ENCODE measurements at regions not wholly inside any gene's neighbourhood (a gene's known extent, or its start where the extent isn't known, plus 50 kb on each side); places are given as distances from the start of the nearest gene placed in this dataset.

DNA sequence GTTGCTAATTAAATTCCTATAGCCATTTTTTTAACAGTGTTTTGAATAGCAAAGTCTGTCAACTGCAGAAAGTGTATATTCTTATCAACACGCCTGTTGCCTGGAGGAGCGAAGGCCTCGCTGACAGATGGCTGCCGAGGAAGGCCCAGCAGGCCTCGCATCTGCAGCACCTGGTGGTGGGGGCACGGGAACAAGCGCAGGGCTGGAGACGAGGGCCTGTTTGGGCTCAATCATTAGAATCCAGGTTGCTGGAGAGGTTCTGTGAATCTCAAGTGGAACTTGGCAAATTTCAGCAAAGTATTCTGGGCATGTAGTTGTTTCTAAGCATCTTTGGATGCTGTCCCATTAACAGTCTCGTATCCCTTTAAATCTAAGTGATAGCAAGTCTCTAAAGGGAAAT is 66.1 kb upstream of the FAM204A start:
- H3K4me1 Mint-ChIP-seq (ENCODE audit: low read depth), result no peaks in the 10 kb centered on the region
- DNase-seq, result no peak
- POLR2A ChIA-PET, result no interaction called here
- H3K9me3 Mint-ChIP-seq, result no peaks in the 10 kb centered on the region
- intact Hi-C loops (cut with micrococcal nuclease), result no loop called here
- H3K27me3 Mint-ChIP-seq, result peaks cover 22% of the 10 kb centered on the region
- ATAC-seq, result no peak
- H3K36me3 Mint-ChIP-seq (ENCODE audit: low read depth), result no peaks in the 10 kb centered on the region
- no peak overlapping the region for H3K4me3 Mint-ChIP-seq
- CTCF ChIA-PET, result no interaction called here
- no peak overlapping the region for H3K27ac Mint-ChIP-seq
- TF ChIP-seq, protein P1, sequence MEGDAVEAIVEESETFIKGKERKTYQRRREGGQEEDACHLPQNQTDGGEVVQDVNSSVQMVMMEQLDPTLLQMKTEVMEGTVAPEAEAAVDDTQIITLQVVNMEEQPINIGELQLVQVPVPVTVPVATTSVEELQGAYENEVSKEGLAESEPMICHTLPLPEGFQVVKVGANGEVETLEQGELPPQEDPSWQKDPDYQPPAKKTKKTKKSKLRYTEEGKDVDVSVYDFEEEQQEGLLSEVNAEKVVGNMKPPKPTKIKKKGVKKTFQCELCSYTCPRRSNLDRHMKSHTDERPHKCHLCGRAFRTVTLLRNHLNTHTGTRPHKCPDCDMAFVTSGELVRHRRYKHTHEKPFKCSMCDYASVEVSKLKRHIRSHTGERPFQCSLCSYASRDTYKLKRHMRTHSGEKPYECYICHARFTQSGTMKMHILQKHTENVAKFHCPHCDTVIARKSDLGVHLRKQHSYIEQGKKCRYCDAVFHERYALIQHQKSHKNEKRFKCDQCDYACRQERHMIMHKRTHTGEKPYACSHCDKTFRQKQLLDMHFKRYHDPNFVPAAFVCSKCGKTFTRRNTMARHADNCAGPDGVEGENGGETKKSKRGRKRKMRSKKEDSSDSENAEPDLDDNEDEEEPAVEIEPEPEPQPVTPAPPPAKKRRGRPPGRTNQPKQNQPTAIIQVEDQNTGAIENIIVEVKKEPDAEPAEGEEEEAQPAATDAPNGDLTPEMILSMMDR (IDR thresholded peaks at IDR 0.05), result no peak

DNA sequence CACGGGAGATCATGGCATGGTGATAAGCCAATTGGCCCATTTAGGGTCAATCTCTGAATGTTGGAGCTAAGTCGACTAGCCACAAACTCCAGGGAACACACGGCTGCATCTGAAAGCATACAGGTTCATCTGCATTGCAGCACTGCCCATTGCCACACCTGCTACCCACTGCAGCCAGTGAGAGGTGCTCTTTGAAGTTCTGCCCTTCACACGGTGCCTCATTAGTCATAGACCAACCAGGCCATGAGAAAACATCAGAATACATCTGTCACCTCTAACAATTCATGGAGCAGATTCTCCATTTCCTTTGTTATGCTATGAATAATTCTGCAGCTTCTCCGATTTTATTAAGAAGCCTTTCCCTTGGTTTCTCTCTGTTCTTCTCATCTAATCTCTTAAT is 65.7 kb upstream of the FAM204A start:
- Mint-ChIP-seq H3K4me3 (no peak overlapping the region), H3K4me1 (ENCODE audit: low read depth) (no peaks in the 10 kb centered on the region), H3K27me3 (peaks cover 19% of the 10 kb centered on the region), H3K9me3 (no peaks in the 10 kb centered on the region), H3K36me3 (ENCODE audit: low read depth) (no peaks in the 10 kb centered on the region), H3K27ac (no peak overlapping the region)
- intact Hi-C loops (cut with micrococcal nuclease), result no loop called here
- DNase-seq, result no peak
- no peak for ATAC-seq
- ChIA-PET CTCF (no interaction called here), POLR2A (no interaction called here)
- TF ChIP-seq, protein P1 (IDR thresholded peaks at IDR 0.05), result no peak

DNA sequence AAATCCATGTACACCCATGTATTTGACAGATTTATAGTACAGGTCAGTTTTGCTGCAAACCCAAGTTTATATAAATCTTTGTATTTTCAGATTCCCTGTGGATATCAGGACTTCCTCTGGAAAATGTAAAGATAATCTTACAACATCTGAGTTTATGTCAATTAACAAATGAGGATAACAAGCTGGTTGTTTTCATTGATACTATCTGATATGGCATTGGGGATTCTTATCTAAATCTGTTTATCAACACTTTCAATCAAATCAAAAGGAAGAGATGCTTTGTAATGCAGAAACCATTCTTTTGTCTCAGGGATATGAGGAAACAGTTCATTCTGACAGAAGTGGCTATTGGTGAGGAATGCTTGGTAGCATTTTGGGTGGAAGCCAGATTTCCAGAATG is 64.9 kb upstream of the FAM204A start:
- no peak overlapping the region for H3K4me3 Mint-ChIP-seq
- ATAC-seq (no peak), DNase-seq (no peak)
- intact Hi-C loops (cut with micrococcal nuclease), result no loop called here
- ChIA-PET CTCF (no interaction called here), POLR2A (no interaction called here)
- peaks cover 1% of the 10 kb centered on the region for H3K9me3 Mint-ChIP-seq
- H3K27ac Mint-ChIP-seq, result no peak overlapping the region
- no peaks in the 10 kb centered on the region for H3K36me3 Mint-ChIP-seq (ENCODE audit: low read depth)
- TF ChIP-seq, protein P1 (IDR thresholded peaks at IDR 0.05), result no peak
- no peaks in the 10 kb centered on the region for H3K4me1 Mint-ChIP-seq (ENCODE audit: low read depth)
- peaks cover 15% of the 10 kb centered on the region for H3K27me3 Mint-ChIP-seq

DNA sequence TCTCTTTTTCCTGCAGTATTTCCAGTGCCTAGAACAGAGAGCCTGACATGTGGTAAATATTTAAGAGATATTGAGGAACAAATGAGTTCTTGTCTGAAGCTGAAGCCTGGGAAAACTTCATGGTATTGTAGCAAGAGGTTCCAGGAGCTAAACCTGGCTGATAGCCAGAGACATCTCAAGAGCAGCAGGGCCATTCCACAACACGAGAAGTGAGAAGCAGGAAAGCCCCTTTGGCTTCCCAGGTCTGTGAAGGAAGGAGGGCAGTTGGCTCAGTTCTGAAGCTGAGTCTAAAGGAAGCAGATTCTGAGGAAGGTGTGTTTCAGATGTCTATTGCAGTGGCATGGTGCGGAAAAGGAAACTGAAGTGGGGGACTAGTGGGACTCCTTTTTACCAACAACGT is 63.8 kb upstream of the FAM204A start:
- H3K27ac Mint-ChIP-seq, result no peak overlapping the region
- DNase-seq (no peak), ATAC-seq (no peak)
- ChIA-PET CTCF (no interaction called here), POLR2A (no interaction called here)
- H3K4me3 Mint-ChIP-seq, result no peak overlapping the region
- H3K9me3 Mint-ChIP-seq, result peaks cover 1% of the 10 kb centered on the region
- peaks cover 13% of the 10 kb centered on the region for H3K27me3 Mint-ChIP-seq
- no peaks in the 10 kb centered on the region for H3K4me1 Mint-ChIP-seq (ENCODE audit: low read depth)
- no peaks in the 10 kb centered on the region for H3K36me3 Mint-ChIP-seq (ENCODE audit: low read depth)
- intact Hi-C loops (cut with micrococcal nuclease), result no loop called here
- TF ChIP-seq, protein P1 (IDR thresholded peaks at IDR 0.05), result no peak

DNA sequence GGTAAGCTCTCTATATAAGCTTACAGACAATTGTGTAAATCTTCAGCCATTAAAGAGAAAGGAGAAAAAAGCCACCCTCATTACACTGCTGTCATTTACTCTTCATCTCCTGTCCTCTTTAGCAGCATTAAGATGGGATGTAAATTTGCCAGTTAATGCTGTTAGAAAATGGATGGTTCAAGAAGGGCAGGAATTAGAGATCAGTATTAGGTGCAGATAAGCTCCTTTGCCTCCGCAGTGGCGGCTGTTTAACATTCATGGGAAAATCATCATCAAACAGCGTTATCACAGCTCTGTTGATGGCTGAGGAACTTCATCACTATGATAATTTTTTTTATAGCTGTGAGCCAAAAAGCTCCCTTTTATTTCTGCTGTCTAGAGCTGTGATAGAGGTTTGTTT is 61.8 kb upstream of the FAM204A start:
- Mint-ChIP-seq H3K4me1 (ENCODE audit: low read depth) (no peaks in the 10 kb centered on the region), H3K27me3 (peaks cover 11% of the 10 kb centered on the region), H3K27ac (no peak overlapping the region), H3K36me3 (ENCODE audit: low read depth) (no peaks in the 10 kb centered on the region), H3K9me3 (peaks cover 1% of the 10 kb centered on the region), H3K4me3 (no peak overlapping the region)
- ATAC-seq, result no peak
- TF ChIP-seq, protein P1 (IDR thresholded peaks at IDR 0.05), result no peak
- intact Hi-C loops (cut with micrococcal nuclease), result no loop called here
- ChIA-PET CTCF (no interaction called here), POLR2A (no interaction called here)
- DNase-seq, result no peak
